ENCODE measurements at regions not wholly inside any gene's neighbourhood (a gene's known extent, or its start where the extent isn't known, plus 50 kb on each side); places are given as distances from the start of the nearest gene placed in this dataset.

DNA sequence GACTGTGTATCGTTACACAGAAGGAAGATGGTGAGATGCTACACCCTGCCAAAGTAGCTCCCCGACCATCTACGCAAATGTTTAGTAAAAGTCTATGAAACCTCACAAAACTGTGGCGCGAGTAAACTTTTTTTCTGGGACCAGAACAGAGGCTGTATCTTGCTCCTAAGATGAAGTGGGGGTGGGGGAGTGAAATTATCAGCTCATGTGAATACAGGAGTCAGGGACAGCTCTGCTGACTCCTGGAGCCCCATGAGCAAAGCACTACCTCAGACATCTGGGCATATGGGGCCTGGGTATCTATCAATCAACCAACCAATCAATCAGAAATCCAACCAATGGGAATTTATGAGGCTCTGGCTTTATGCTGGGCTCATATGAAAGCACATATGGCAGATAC, 138.6 kb upstream of the RANBP3L start:
- Mint-ChIP-seq H3K27ac (no peak overlapping the region), H3K4me1 (ENCODE audit: low read depth) (peaks cover 29% of the 10 kb centered on the region), H3K36me3 (ENCODE audit: low read depth) (no peaks in the 10 kb centered on the region), H3K27me3 (ENCODE audit: insufficient read depth) (peaks cover 20% of the 10 kb centered on the region), H3K4me3 (no peak overlapping the region), H3K9me3 (no peaks in the 10 kb centered on the region)
- no peak for DNase-seq
- TF ChIP-seq, protein P1, sequence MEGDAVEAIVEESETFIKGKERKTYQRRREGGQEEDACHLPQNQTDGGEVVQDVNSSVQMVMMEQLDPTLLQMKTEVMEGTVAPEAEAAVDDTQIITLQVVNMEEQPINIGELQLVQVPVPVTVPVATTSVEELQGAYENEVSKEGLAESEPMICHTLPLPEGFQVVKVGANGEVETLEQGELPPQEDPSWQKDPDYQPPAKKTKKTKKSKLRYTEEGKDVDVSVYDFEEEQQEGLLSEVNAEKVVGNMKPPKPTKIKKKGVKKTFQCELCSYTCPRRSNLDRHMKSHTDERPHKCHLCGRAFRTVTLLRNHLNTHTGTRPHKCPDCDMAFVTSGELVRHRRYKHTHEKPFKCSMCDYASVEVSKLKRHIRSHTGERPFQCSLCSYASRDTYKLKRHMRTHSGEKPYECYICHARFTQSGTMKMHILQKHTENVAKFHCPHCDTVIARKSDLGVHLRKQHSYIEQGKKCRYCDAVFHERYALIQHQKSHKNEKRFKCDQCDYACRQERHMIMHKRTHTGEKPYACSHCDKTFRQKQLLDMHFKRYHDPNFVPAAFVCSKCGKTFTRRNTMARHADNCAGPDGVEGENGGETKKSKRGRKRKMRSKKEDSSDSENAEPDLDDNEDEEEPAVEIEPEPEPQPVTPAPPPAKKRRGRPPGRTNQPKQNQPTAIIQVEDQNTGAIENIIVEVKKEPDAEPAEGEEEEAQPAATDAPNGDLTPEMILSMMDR (IDR thresholded peaks at IDR 0.05), result no peak

DNA sequence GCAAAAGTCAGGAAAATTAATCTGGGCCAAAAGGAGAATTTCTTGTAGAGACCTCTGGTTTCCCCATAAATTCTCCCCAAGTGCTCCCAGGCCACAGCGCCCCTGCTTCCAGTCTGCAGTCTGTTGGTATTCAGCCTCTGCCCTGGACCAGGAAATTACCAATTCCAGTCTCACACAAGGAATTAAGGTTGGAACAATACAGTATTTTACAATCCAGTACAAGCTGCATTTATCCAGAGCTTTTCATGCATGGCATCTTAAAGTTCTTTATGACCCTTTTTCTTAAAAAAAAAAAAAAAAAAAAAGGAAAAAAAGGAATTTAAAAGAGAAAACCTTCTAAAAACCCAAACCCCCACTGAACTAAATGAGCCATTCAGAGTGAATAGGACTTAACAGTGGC, 139.6 kb upstream of the RANBP3L start:
- no peak overlapping the region for H3K27ac Mint-ChIP-seq
- H3K9me3 Mint-ChIP-seq, result no peaks in the 10 kb centered on the region
- no peak for DNase-seq
- H3K27me3 Mint-ChIP-seq (ENCODE audit: insufficient read depth), result peaks cover 20% of the 10 kb centered on the region
- H3K36me3 Mint-ChIP-seq (ENCODE audit: low read depth), result no peaks in the 10 kb centered on the region
- H3K4me1 Mint-ChIP-seq (ENCODE audit: low read depth), result peaks cover 29% of the 10 kb centered on the region
- TF ChIP-seq, protein P1 (IDR thresholded peaks at IDR 0.05), result no peak
- no peak overlapping the region for H3K4me3 Mint-ChIP-seq

DNA sequence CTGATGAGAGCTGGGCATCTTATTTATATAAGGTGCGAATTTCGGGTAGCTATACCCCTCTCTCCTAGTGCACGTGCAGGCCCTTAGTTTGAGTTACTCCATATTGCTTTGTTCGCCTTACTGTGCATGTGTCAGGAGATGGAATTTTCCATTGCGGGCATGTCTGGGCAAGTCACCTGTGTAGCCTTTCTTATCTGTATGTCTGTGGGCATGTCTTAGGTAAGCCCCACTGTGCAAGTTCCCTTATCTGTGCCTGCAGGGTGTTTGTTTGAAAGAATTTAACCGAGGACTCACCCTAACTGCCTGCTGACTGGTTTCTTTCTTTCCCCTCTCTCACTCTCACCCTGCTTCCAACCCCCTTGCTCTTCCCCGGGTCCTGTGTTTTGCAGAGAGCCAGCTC, 140.7 kb upstream of the RANBP3L start:
- H3K9me3 Mint-ChIP-seq, result no peaks in the 10 kb centered on the region
- TF ChIP-seq, protein P1 (IDR thresholded peaks at IDR 0.05), result no peak
- H3K36me3 Mint-ChIP-seq (ENCODE audit: low read depth), result no peaks in the 10 kb centered on the region
- DNase-seq, result no peak
- H3K4me1 Mint-ChIP-seq (ENCODE audit: low read depth), result peaks cover 29% of the 10 kb centered on the region
- no peak overlapping the region for H3K27ac Mint-ChIP-seq
- peaks cover 11% of the 10 kb centered on the region for H3K27me3 Mint-ChIP-seq (ENCODE audit: insufficient read depth)
- no peak overlapping the region for H3K4me3 Mint-ChIP-seq

DNA sequence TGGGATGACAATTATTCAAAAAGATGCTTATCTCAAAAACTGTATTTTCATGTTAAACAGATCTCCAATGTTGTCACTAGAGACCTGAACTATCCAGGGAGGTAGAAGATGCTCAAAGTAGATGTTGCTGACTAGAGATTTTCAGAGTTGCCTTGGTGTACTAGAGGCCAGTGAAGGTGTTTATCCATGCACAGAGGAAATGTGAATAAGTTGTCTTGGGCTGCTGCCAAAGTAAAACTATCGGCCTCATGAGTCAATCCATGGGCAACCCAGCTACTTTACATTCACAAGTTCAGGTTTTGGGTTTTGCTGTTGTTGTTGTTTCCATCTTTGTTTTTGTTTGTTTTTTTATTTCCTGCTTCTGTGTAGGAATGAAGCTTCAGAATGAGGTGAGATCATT, 141.1 kb upstream of the RANBP3L start:
- Mint-ChIP-seq H3K27ac (no peak overlapping the region), H3K36me3 (ENCODE audit: low read depth) (no peaks in the 10 kb centered on the region), H3K4me3 (no peak overlapping the region), H3K4me1 (ENCODE audit: low read depth) (peaks cover 29% of the 10 kb centered on the region), H3K27me3 (ENCODE audit: insufficient read depth) (peaks cover 11% of the 10 kb centered on the region), H3K9me3 (no peaks in the 10 kb centered on the region)
- peak; percentile 33 for DNase-seq
- TF ChIP-seq, protein P1 (IDR thresholded peaks at IDR 0.05), result no peak

DNA sequence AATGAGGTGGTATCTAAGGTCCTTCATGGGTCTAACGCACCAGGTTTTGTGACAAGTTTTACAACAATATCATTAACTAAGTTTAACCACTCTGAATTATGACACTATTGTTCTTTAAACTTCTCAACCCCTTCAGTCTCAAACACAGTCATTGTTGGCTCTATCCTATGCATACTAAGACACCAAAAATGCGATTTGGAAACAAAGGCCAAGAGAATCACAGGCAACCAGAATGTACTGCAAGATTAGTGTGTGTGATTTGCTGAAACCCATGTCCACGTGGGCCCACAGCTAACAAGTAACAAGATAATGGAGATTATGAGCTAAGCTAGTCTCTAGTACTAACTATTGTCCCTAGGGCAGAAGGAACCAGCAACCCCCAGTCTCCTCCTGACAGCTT, 142.2 kb upstream of the RANBP3L start:
- H3K4me1 Mint-ChIP-seq (ENCODE audit: low read depth), result peaks cover 29% of the 10 kb centered on the region
- DNase-seq, result no peak
- H3K4me3 Mint-ChIP-seq, result no peak overlapping the region
- TF ChIP-seq, protein P1 (IDR thresholded peaks at IDR 0.05), result no peak
- H3K27ac Mint-ChIP-seq, result no peak overlapping the region
- no peaks in the 10 kb centered on the region for H3K36me3 Mint-ChIP-seq (ENCODE audit: low read depth)
- no peaks in the 10 kb centered on the region for H3K9me3 Mint-ChIP-seq
- H3K27me3 Mint-ChIP-seq (ENCODE audit: insufficient read depth), result peaks cover 11% of the 10 kb centered on the region
